HG03469 (cell line): ENCODE measurements at regions not wholly inside any gene's neighbourhood (a gene's known extent, or its start where the extent isn't known, plus 50 kb on each side); places are given as distances from the start of the nearest gene placed in this dataset.

ENCODE experiments used
- ATAC-seq: cut with Tn5 transposase; IDR thresholded peaks from one replicate; pipeline ENCODE4 v1.9.1; 2021; ENCODE audit warnings: mild to moderate bottlenecking, moderate library complexity, moderate number of reproducible peaks; ENCODE audit not compliant: unreplicated experiment

- no peak for ATAC-seq
These were observed 65.0 kb upstream of the MOCS1 start for GRCh38 chr6:39999006-39999867.

DNA sequence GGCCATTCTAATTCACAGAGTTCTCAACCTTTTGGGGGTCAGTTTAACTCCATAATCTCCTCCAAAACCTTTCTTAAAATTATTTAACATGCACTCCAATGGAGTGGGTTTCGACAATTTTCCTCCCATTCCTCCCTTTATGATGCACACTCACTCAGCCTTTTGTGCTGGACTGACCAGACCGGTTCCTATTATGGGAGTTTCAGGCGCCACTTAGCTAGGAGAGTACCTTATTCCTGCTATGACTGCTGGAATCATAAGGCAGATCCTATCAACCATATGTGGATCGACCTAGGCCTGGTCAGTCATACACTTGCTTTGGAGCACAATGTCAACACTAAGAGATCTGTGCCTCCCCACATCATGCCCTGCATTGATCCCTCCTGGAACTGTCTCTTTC lies 63.9 kb upstream of the MOCS1 start:
- no peak for ATAC-seq

- ATAC-seq = no peak
These were observed 62.9 kb upstream of the MOCS1 start for GRCh38 chr6:39997101-39997635.

DNA sequence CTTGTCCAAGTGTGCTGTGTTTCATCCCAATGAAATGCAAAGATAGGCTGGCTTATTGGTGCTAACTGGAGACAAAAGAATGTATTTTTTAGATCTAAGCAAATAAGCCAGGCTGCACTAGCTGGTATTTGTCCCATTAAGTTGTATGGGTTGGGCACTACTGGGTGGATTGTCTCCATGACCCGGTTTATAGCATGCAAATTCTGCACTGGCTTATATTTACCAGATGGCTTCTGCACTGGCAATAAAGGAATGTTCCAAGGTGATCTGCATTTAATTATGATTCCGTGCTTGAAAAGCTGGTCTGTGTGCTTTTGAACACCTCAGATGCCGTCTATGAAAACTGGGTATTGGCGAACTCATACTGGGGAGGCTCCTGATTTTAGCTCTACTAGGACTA lies 61.4 kb upstream of the MOCS1 start:
- ATAC-seq = no peak

DNA sequence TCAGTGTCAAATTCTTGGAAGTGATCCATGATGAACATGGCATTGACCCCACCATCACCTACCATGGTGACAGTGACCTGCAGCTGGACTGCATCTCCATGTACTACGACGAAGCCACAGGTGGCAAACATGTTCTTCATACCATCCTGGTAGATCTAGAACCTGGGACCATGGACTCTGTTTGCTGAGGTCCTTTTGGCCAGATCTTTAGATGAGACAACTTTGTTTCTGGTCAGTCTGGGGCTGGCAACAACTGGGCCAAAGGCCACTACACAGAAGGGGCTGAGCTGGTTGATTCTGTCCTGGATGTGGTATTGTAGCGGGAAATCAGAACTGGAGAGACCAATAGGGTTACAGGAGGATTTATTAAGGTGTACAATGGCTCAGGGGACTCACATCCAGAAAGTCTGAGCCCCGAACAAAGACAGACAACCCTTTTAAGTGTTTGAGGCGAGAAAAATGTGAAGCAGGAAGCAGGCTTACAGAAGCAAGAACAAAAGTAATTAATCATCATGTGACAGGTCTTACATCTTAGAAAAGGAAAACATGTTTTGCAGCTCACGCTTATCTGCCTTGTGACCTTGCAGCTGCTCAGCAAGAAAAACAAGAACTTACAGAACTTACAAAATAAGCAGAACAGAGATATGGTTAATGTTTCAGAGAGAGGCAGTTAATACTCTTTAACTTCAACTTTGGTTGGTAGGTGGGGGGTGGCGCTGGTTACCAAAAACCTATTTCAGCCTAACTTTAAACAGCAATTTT lies 58.8 kb upstream of the MOCS1 start:
- ATAC-seq = no peak
